ENCODE measurements at regions not wholly inside any gene's neighbourhood (a gene's known extent, or its start where the extent isn't known, plus 50 kb on each side); places are given as distances from the start of the nearest gene placed in this dataset.

GRCh38 chr3:168275662-168276061 is 179.9 kb upstream of the GOLIM4 start:
- TF ChIP-seq CTCF (IDR thresholded peaks at IDR 0.05), result no peak
- H3K27me3 ChIP-seq, result no peaks in the 10 kb centered on the region
- DNase-seq, result no peak
- intact Hi-C loops (cut with DNase I), result no loop called here
- H3K27ac ChIP-seq, result no peak overlapping the region
- no peaks in the 10 kb centered on the region for H3K4me1 ChIP-seq
- H3K4me3 ChIP-seq, result no peak overlapping the region
- no peaks in the 10 kb centered on the region for H3K36me3 ChIP-seq
- no peaks in the 10 kb centered on the region for H3K9me3 ChIP-seq
- no peak overlapping the region for H3K9ac ChIP-seq (ENCODE audit: low read depth in 2 of 2, low read length in 2 of 2)

- H3K27ac ChIP-seq, result no peak overlapping the region
- no peak for TF ChIP-seq CTCF (IDR thresholded peaks at IDR 0.05)
- no peaks in the 10 kb centered on the region for H3K36me3 ChIP-seq
- H3K4me3 ChIP-seq, result no peak overlapping the region
- no peaks in the 10 kb centered on the region for H3K27me3 ChIP-seq
- no peak overlapping the region for H3K9ac ChIP-seq (ENCODE audit: low read depth in 2 of 2, low read length in 2 of 2)
- H3K4me1 ChIP-seq, result no peaks in the 10 kb centered on the region
- H3K9me3 ChIP-seq, result no peaks in the 10 kb centered on the region
- DNase-seq, result no peak
- intact Hi-C loops (cut with DNase I), result no loop called here
Observed at GRCh38 chr3:168273917-168274316, 178.2 kb upstream of the GOLIM4 start.

GRCh38 chr3:168273036-168273435 is 177.3 kb upstream of the GOLIM4 start:
- TF ChIP-seq CTCF (IDR thresholded peaks at IDR 0.05), result no peak
- H3K9me3 ChIP-seq, result no peaks in the 10 kb centered on the region
- H3K4me3 ChIP-seq, result no peak overlapping the region
- intact Hi-C loops (cut with DNase I), result no loop called here
- no peak overlapping the region for H3K27ac ChIP-seq
- no peak overlapping the region for H3K9ac ChIP-seq (ENCODE audit: low read depth in 2 of 2, low read length in 2 of 2)
- no peak for DNase-seq
- H3K36me3 ChIP-seq, result no peaks in the 10 kb centered on the region
- no peaks in the 10 kb centered on the region for H3K27me3 ChIP-seq
- no peaks in the 10 kb centered on the region for H3K4me1 ChIP-seq

- H3K4me1 ChIP-seq, result no peaks in the 10 kb centered on the region
- H3K36me3 ChIP-seq, result no peaks in the 10 kb centered on the region
- intact Hi-C loops (cut with DNase I), result no loop called here
- H3K4me3 ChIP-seq, result no peak overlapping the region
- DNase-seq, result no peak
- H3K9ac ChIP-seq (ENCODE audit: low read depth in 2 of 2, low read length in 2 of 2), result no peak overlapping the region
- no peak overlapping the region for H3K27ac ChIP-seq
- TF ChIP-seq CTCF (IDR thresholded peaks at IDR 0.05), result no peak
- no peaks in the 10 kb centered on the region for H3K9me3 ChIP-seq
- H3K27me3 ChIP-seq, result no peaks in the 10 kb centered on the region
Observed at GRCh38 chr3:168272343-168272985, 176.7 kb upstream of the GOLIM4 start.

- intact Hi-C loops (cut with DNase I), result no loop called here
- Histone ChIP-seq H3K36me3 (no peaks in the 10 kb centered on the region), H3K27me3 (no peaks in the 10 kb centered on the region), H3K27ac (no peak overlapping the region), H3K9ac (ENCODE audit: low read depth in 2 of 2, low read length in 2 of 2) (no peak overlapping the region), H3K9me3 (no peaks in the 10 kb centered on the region), H3K4me3 (no peak overlapping the region), H3K4me1 (no peaks in the 10 kb centered on the region)
- no peak for DNase-seq
- no peak for TF ChIP-seq CTCF (IDR thresholded peaks at IDR 0.05)
Observed at GRCh38 chr3:168271932-168272331, 176.2 kb upstream of the GOLIM4 start.
